NCI-H2196 (cell line): ENCODE measurements at regions not wholly inside any gene's neighbourhood (a gene's known extent, or its start where the extent isn't known, plus 50 kb on each side); places are given as distances from the start of the nearest gene placed in this dataset.
"Not testable (repeated sequence)": the region's sequence is repeated elsewhere in the genome, so short reads cannot be mapped to it uniquely, and the experiment has no call there.

Experiments used
- DNase-seq: peaks from one replicate; lab custom pipeline; 2025; ENCODE audit not compliant: unreplicated experiment; lab: John Stamatoyannopoulos, UW

DNA sequence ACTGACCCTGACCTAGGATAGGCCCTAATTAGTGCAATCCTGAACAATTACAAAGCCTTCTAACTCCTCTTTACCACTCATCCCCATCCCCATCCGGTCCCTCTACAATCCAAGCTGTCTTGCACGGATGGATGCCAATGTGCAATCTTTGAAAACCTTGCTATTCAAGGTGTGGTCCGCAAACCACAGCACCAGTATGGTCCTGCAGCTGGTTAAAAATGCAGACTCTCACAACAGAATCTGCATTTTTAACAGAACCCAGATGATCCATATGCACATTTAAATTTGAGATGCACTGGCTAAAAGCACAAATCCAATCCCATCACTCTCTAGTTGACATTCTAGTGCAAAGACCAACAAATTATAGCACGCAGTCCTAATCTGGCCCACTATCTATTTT is 230.6 kb upstream of the KRR1 start:
- no peak for DNase-seq

- no peak for DNase-seq
Measured at GRCh38 chr12:75739912-75740311, 228.5 kb upstream of the KRR1 start.

GRCh38 chr12:75739098-75739497 is 227.7 kb upstream of the KRR1 start:
- not testable (repeated sequence) for DNase-seq

- no peak for DNase-seq
Measured at GRCh38 chr12:75738486-75738885, 227.1 kb upstream of the KRR1 start.

- peak; percentile 31 for DNase-seq
Measured at GRCh38 chr12:75735853-75736252, 224.4 kb upstream of the KRR1 start.

- no peak for DNase-seq
Measured at GRCh38 chr12:75728826-75729225, 217.4 kb upstream of the KRR1 start.

DNA sequence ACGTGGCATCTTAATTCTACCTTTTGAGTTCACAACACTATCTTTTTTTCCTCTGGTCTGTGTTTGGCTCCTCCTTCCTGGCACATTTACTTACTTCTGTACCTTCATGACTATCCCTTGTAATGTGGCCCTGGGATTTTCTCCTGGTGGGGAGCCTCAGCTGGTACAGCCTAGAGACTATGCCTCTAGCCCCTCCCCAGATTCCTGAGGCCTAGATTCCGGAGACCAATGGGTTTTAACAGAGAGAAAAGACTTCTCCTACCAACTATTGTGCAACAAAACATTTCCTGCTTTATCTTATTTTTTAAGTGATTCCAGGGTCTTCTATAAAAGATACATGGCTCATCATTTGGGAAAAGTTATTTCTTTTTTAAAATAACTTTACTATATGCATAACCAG is 216.2 kb upstream of the KRR1 start:
- DNase-seq, result no peak

DNA sequence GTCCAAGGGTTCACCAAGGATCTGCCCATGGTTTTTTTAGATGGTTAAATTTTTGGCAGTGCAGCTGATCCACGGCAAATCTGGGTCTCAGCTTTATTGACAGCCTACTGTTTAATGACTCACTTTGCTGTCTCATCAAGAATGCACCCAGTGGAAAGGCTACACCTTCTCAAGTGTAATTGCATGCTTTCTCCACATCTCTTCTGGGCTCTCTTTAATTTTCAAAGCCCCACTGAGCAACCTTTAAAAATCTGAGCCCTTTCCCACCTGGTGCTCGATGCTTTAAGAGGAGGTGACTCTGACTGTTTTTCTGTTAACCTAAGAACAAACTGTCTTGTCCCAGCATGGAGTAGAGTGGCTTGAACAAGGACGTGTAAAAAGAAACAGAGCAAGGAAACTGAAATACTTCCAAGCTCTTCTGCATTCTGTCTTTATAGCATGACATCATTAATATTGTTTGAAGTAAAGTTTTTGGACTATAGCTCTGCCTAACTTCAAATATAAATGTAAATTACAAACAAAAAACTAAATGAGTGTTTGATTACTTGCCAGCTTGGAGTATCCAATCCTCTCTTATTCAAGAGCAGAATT is 214.2 kb upstream of the KRR1 start:
- DNase-seq, result peak; percentile 23

DNA sequence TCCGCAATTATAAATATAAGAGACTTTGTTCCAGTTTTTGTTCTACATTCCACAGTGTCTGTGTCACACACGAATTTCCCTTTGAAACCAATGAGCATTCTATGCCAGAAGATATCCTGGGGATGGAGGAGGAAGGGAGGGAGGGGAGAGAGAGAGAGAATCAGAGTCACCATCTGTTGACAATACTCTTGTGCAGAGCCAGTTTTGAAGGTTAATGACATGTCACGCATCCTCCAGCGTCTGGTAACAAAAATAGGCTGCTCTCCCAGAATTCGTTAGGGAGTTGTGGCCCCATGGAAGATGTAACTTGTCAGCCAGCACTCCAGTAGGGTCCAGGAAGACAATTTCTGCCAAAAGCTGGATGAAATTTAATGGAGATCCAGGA is 213.5 kb upstream of the KRR1 start:
- peak; percentile 58 for DNase-seq

DNA sequence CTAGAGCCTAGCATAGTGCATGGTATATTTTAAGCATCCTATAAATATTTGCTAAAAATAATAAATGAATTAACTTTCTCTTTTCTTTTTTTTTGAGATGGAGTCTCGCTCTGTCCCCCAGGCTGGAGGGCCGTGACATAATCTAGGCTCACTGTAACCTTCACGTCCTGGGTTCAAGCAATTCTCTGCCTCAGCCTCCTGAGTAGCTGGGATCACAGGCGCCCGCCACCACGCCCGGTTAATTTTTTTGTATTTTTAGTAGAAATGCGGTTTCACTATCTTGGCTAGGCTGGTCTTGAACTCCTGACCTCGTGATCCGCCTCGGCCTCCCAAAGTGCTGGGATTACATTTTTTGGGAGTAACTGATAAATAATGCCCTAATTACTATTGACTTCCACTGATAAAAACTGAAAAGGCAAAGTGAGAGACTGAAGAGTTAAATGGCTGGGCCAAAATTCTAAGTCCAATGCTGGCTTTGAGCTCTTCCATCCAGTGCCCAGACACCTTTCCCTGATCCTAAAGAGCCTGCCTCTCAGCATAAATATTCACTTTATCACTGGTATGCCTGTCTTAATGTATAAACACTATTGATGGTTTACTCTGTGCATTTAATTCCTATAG is 213.0 kb upstream of the KRR1 start:
- no peak for DNase-seq

DNA sequence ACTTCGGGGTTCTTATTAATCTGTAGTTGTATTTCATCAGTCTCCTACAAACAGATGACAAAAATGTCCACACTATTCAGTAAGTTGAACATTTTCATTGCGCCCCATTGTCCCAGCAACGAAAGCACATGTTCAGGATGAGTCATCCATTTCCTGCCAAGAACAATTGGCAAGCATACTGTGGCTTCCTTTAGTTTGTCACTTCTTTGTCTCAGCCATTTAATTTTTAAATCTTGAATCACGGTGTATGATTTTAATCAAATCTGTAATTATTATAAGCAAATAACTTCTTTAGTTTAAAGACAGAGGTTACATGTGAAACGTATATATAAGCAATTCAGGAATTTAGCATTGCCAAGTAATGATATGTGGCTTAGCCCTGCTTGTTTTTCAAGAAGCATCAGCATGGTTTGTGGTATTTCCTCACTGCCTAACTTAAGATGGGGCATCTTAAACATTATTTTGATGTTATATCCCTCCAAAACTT is 211.3 kb upstream of the KRR1 start:
- peak; percentile 66 for DNase-seq

DNA sequence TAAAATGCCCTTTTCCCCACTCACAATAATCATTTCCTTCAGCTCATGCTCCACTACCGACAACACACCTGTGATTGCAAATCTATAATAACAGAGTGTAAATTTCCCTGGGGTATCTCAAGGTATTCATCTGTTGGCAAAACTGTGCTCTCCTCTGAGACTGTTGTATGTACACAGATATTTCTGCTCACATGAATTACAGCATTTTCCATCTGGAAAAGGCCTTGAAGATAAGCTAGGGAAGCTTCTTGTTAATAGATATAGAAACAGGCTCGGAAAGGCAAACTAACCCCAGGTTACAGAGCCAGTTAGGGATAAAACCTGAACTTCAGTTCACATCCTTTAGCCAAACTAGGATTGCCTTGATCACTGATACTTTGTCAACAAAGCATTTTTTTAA is 210.4 kb upstream of the KRR1 start:
- no peak for DNase-seq

- peak; percentile 88 for DNase-seq
Measured at GRCh38 chr12:75720812-75721641, 209.6 kb upstream of the KRR1 start.

DNA sequence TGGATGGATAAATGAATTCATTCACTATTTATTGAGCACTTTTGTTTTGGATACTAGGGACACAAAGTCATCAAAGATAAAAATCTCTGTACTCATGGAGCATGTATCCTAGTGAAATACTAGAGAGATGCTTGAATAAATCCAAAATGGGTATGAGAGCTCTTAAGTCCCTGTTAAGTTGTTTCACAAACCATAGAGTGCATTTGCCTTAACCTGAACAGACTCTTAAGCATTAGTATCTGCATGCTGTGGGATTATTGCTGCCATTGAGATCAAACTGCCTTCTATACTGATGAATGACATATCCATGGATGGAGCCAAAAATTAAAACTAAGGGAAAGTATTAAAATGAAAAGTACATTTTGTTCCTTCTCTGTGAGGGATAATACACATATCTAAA is 206.5 kb upstream of the KRR1 start:
- DNase-seq, result no peak

GRCh38 chr12:75716291-75717025 is 205.0 kb upstream of the KRR1 start:
- DNase-seq, result no peak

DNA sequence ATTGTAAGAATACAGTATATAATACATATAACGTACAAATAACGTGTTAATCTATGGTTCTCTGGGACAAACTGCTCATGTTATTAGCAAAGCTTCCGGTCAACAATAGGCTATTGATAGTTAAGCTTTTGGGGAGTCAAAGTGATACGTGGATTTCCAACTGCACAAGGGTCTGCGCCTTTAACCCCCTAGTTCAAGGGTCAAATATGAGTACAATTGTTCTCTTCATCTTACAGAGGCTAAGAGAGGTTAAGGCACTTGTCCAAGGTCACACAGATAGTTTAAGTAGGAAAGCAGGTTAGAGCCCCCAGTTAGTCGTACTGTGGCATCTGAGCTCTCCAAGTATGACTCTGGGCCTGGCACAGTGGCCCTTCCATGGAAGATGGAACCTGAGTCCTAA is 204.3 kb upstream of the KRR1 start:
- no peak for DNase-seq

- no peak for DNase-seq
Measured at GRCh38 chr12:75715323-75715644, 203.9 kb upstream of the KRR1 start.

GRCh38 chr12:75714462-75715322 is 203.3 kb upstream of the KRR1 start:
- no peak for DNase-seq

DNA sequence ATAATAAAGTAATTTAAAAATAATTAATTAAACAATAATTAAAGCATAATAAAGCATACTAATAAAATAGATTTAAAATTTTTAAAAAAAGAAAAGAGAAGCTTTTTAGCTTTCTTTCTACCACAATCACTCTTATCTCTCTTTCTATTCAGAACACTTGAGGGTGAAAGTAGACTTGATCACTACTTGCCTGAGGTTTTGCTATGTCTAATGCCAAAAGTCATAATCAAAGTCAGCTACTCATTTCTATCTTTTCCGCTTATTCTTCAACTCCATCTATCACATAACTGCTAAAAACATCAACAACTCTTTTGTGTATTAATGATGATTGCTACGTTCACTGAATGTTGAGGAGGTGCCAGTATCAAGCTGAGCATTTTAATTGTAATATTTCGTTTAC is 202.0 kb upstream of the KRR1 start:
- no peak for DNase-seq

- peak; percentile 52 for DNase-seq
Measured at GRCh38 chr12:75712223-75712622, 200.8 kb upstream of the KRR1 start.

DNA sequence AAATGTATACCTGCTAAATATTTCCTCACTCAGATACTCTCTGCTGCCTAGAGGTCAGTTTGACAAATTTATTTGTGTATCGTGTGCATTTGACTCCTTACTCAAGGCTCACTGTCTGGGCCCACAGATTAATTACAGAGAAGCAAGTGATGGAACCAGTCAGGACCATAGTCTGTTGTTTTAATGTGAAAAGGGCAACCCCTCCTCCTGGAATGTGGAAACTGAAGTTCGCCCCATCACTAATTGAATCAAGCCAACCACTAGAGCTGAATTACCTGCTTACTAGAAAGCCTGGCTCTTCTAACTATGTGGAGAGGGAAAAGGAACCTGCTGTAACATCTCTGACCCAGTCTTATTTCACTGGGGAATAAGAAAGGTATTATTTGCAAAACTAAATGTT is 199.9 kb upstream of the KRR1 start:
- DNase-seq, result no peak
